CD4-positive, alpha-beta T cell treated with Interferon alpha-2 for 1 hour (primary cell): ENCODE measurements at regions not wholly inside any gene's neighbourhood (a gene's known extent, or its start where the extent isn't known, plus 50 kb on each side); places are given as distances from the start of the nearest gene placed in this dataset.
"Not testable (repeated sequence)": the region's sequence is repeated elsewhere in the genome, so short reads cannot be mapped to it uniquely, and the experiment has no call there.

ENCODE experiments used
- DNase-seq, 2 donors: peaks; one replicate each; pipeline ENCODE4 v3.0.0-alpha.2; 2020 to 2022

GRCh38 chr2:120637847-120638246 is 97.8 kb upstream of the GLI2 start:
- no peak for DNase-seq

DNA sequence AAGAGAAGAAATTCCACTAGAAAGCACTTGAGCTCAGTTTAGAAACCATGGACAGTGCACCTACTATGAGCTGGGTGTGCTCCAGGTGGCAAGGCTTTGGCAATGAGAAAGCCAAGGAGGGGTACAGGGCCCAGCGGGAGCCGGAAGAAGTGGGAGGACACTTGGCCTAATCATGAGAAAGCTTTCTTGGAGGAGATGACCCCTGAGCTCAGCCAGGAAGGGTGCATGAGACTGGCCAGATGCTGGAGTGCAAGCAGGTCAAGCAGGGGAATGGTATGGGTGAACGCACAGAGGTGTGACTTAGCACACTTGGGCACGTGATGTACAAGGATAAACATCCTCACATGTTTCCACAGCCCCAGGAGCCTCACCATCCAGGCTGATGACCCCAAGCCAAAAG is 97.2 kb upstream of the GLI2 start:
- DNase-seq = no peak

GRCh38 chr2:120641366-120641771 is 94.3 kb upstream of the GLI2 start:
- no peak for DNase-seq

DNA sequence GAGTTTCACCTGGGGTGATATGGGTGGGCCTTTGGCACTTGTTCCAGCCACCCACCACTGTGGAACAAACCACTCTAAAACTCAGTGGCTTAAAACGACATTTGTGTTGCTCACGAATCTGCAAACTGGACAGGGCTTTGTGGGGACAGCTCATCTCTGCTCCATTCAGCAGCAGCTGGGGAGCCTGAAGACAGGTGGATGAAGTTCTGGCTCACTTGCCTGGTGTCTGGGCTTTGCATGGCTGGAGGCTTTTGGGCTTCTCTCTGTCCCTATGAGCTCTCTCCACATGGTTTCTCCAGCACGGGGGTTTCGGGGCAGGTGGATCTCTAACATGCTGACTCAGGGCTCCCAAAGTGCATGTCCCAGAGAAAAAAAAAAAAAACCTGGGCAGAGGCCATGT is 93.0 kb upstream of the GLI2 start:
- no peak for DNase-seq

- DNase-seq = no peak
Observed at GRCh38 chr2:120646994-120647393, 88.7 kb upstream of the GLI2 start.

DNA sequence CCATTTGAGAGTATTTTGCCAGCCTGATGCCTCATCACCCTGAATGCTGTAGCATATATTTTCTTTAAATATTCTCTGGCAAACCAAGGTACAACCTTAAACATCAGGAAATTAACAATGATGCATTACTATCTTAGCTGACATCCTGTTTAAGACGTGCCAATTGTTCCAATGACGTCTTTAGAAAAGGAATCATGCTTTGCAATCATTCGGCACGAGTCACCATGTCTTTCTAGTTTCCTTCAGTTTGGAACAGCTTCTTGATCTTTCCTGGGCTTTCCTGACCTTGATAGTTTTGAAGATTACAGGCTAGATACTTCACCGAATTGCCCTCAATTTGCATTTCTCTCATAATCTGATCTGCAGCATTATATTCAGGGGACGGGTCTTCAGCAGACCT is 88.2 kb upstream of the GLI2 start:
- DNase-seq = no peak

DNA sequence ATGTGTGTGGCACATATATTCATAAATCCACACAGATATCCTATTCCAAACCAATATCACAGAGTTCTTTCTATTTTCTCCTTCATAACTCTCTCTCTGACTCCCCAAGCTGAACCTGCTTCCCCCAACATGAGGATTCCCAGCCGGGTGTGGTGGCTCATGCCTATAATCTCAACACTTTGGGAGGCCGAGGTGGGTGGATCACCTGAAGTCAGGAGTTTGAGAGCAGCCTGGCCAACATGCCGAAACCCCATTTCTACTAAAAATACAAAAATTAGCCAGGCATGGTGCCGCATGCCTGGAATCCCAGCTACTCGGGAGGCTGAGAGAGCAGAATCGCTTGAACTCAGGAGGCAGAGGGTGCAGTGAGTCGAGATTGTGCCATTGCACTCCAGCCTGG is 86.3 kb upstream of the GLI2 start:
- DNase-seq = not testable (repeated sequence)

DNA sequence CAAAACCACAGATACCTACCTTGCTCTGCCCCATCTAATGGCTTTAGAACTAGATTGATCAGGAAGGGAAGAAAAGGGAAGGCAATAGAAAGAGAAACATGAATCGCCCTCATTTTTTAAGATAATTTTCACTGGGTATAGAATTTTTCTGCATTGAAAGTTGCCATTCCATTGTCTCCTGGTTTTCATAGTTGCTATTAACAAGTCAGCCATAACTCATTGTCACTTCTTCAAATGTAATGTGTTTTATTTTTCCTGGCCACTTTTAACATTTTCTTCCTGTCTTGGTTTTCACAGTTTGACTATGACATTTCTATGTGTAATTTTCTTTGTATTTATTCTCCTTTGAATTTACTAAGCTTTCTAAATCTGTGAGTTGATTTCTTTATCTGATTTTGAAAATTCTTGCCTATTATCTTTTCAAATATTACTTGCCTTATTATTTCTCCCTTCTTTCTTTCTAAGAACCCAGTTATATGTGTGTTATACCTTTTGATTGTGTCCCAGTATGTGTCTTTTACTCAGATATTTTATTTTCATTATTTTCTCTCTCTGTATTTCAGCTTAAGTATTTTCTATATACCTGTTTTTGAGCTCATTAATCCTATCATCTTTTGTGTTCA is 85.5 kb upstream of the GLI2 start:
- no peak for DNase-seq

DNA sequence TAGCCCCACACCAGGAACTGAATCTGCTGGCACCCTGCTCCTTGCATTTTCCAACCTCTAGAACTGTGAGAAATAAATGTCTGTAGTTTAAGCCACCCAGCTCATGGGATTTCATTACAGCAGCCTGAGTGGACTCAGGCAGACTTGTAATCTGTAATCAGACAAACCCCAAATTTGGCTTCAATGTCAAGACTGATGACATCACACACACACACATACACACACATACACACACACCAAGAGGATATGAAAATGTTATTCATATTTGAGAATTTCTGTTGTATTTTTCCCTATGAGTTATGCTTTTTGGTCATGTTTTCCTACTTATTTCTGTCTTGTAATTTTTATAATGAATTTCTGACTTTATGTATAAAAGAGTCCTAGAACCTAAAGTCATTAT is 83.8 kb upstream of the GLI2 start:
- DNase-seq = no peak

- no peak for DNase-seq
Observed at GRCh38 chr2:120653046-120653445, 82.6 kb upstream of the GLI2 start.

- no peak for DNase-seq
Observed at GRCh38 chr2:120653871-120654270, 81.8 kb upstream of the GLI2 start.

DNA sequence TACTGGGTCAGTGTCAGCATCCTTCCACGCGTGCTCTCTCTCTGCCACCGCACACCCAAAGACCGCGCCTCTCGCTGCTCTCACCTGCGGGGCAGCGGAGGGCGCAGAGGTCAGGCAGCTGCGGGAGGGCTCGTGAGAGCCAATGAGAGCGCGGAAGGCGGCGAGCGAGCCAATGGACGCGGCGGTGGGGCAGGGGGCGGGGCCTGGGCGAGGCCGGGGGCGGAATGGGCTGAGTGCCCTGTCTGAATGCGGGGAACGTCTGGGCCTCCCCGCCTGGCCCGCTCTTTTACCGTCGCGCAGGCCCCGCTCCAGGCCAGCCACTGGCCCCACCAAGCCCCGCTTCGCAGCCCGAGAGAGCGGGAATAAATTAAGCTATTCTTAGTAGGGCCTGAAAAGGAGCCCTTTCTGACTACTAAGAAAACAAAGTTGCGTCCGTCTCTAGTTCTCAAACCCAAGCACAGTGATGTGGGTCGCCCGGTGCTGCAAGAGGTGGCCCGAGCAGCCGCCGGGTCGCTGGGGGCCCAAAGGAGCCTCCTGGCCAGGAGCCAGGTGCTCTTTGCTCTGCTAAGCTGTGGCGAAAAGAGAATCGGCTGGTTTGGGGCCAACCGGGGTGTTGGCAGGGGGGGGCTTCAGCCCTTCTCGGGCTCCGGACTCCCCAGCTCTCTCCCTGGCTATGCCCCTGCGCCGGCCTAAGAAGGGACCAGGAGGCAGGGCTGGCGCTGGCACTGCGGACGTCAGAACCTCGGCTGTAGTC is 81.1 kb upstream of the GLI2 start:
- DNase-seq = no peak

- DNase-seq = no peak
Observed at GRCh38 chr2:120656273-120656950, 79.3 kb upstream of the GLI2 start.

GRCh38 chr2:120658042-120658769 is 77.5 kb upstream of the GLI2 start:
- no peak for DNase-seq

DNA sequence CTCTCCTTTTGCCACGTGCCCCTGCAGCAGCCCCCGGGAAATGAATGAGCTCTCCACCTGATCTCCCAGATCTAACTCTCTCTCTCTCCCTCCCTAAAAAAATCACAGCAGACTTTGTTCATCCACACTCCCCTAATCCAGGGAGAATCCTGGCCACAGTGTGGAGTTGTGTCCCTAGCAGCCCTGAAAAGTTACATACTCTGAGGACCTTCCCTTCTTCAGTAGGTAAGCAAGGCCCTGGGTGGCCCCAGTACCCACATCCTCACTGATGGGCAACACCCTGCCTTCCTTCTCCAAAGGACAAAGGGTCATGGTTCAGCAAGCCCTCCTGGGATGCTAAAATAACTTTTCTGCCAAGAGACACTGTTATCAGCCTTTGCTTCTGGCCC is 76.9 kb upstream of the GLI2 start:
- no peak for DNase-seq

- DNase-seq = no peak
Observed at GRCh38 chr2:120659275-120659977, 76.2 kb upstream of the GLI2 start.

DNA sequence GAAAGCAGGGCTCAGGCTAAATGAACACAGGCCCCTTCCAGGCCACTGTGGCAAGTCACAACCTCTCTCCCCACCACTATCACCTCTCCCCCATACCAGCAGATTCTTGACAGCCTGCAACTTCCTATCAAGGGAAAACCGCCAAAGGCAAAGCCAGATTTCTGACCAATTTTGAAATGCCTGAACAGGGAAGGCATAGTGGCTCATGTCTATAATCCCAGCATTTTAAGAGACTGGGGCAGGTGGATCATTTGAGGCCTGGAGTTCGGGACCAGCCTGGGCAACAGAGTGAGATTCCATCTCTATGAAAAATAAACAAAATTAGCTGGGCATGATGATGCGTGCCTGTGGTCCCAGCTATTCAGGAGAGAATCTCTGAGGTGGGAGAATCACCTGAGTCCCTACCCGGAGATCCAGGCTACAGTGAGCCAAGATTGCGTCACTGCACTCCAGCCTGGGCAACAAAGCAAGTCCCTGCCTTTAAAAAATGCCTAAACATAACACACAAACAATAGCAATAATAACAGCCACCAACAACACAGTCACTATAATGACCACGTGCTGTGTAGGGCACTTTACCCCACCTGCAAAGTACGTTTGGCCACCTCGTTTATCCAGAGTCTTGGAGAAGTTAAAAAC is 75.5 kb upstream of the GLI2 start:
- DNase-seq = no peak

DNA sequence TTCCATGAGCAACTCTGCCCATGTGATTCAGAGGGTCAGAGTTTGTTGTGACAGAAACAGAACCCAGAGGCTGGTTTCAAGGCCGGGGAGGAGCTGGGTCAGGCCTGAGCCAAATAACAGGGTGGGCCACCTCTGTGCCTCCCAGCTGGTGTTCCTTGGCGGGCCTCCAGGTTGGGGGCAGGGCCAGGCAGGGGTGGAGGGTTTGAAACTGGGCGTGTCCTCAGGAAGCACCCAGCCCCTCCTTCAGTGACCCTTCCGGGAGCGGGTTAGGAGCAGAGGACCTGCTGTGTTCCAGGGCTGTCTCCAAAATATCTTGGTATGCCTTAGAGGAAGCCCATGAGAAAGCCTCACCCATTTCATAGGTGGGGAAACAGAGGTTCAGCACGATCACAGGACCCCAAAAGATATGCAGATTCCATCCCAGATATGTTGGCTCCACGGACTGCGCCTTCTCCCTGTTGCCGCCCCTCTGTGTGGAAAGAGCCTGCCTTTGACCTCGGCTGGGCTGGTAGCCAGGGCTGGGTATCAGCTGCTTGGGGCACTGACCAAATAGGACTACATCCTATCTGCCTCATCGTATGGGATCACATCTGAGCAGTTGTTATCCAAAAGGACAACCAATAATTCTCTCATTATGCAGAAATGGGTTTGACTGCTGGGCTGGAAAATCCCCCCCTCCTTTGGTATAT is 74.8 kb upstream of the GLI2 start:
- DNase-seq = no peak

GRCh38 chr2:120661551-120661950 is 74.1 kb upstream of the GLI2 start:
- no peak for DNase-seq

DNA sequence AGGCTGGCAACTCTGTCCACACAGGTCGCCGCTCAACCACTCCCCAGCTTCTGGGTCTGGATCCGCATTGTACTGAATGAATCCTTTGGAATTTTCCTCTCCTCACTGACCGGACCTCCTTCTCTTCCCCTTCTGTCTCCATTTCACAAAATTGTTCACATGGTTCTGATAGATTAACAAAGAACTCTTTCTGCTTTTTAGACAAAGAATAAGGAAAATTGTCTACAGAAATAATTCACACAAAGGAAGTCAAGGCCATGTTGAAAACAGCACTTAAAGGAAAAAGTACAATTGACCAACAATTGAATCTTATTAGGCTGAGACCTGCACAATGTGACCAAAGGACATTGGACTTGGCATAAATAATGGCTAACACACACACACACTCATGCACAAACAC is 73.6 kb upstream of the GLI2 start:
- no peak for DNase-seq

GRCh38 chr2:120662746-120663145 is 72.9 kb upstream of the GLI2 start:
- no peak for DNase-seq

DNA sequence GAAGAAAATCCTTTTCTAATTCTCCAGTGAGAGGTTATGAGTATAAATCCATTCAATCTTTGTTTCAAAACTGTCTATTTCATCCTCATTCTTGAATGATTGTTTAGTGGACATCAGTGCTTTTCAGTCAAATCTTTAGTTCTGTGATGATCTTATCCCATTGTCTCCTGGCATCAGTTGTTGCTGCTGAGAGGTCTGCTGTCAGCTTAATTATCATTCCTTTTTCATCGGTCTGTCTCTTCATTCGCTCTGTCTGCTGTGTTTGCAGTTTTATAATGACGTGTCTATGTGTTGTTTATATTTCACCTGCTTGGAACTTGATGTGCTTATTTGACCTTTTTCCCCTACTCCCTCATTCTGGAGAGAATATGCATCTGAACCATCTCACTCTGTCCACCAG is 69.2 kb upstream of the GLI2 start:
- DNase-seq = no peak
